IPS-18c (cell line): ENCODE measurements at regions not wholly inside any gene's neighbourhood (a gene's known extent, or its start where the extent isn't known, plus 50 kb on each side); places are given as distances from the start of the nearest gene placed in this dataset.
"Not testable (repeated sequence)": the region's sequence is repeated elsewhere in the genome, so short reads cannot be mapped to it uniquely, and the experiment has no call there.

Experiments used
- H3K4me3 ChIP-seq: 2 replicates; pipeline ENCODE4 v1.7.0; 2013; ENCODE audit warnings: low read depth, mild to moderate bottlenecking, low read length, moderate library complexity; ENCODE audit not compliant: insufficient read depth
- H3K9me3 ChIP-seq: one replicate; pipeline ENCODE4 v1.6.1; 2013; ENCODE audit warnings: mild to moderate bottlenecking, low read length, moderate library complexity; ENCODE audit not compliant: control insufficient read depth, insufficient read depth

DNA sequence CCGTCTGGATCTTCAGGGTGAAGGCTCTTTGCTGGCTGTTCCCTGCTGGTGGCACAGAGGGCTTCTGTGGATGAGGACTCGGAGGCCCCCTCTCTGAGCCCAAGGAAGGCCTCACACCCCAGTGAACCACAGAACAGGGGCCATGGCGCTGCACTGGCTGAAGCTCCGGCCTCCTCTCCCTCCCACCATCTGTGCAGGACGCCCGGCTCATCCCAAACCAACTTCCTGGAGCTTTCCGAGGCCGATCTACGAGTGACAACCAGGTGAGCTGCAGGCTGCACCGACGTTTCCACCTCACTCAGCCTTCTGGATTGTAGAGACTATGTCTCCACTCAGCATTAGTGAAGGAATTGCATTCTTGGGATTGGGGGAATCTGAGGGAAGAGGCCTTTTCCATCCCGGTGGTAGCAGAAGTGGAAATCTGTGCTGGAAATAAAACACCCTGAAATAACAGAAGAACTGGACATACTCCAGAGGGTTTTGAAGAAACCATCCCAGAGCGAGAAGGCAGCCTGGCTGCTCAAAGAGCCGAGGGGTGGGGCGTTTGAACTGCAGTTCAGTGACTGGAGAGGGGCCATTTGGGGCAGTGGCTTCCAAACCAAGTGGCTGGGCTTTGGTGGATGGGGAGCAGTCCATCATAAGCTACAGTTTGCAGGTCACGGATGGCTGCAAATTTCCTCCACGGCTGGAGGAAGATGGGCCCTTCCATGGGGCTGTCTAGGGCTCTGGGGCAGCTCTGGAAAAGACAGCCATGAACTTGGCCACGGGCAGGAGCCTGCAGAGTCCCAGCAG is 120.7 kb upstream of the ZNF469 start:
- not testable (repeated sequence) for H3K4me3 ChIP-seq, H3K9me3 ChIP-seq

DNA sequence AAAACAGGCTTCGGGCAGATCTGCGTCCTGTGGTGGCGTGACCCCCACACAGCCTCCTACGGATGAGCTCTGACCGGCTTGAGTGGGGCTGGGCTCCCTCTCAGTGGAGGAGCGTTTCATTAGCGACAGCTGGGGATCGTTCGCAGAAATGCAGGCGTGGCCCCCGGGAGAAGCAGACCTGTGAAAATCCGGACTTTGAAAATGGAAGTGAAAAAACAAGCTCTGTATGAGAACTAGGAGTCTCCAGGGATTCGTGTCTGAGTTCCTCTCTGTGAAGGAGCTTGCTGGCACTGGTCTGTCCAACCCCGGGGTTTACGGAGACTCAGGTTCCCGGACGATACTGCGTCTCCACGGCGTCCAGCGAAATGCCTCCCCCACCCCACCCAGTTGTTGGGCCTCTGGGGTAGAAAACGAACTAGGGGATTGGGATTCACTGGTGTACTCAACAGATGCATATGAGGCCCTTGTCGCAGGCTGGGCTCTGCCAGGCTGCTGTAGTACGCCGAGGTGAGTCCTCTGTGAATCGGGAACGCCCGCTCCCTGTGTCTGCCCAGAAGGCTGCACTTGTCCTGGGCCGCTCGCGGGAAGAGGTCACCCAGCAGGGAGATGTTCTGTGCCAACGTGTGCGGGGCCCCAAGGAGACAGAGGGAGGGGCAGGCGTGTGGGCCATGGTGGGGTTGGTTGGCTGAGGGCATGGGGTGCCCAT is 119.7 kb upstream of the ZNF469 start:
- not testable (repeated sequence) for H3K4me3 ChIP-seq

DNA sequence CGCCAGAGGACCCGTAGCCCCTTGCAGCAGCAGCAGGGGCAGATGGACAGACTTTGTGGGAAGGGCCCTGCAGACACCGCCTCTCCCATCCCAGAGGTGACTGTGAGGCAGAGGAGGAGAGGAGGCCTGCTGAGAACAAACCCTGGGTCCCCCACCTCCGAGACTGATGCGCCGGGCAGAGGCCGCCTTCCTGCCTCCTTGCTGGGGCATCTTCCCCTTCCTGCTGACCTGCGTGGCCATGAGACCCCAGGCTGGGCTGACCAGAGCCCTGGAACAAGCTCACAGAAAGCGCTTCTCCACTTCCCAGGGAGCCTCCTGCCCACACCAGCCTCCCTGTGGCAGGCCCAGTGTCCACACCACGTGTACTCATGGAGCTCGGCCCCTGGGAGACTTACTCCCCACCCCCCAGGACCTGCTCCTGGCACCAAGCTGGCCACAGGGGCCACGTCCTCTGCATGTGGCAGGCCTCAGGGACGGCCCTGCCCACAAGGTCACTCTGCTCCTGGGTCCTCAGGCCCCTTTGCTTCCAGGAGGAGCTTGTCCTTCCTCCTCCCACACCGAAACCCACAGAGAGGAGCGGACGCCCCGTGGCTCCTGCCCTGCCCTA is 119.0 kb upstream of the ZNF469 start:
- H3K4me3 ChIP-seq, H3K9me3 ChIP-seq: not testable (repeated sequence)

More for the DNA sequence above, 119.7 kb upstream of the ZNF469 start:
- not testable (repeated sequence) for H3K9me3 ChIP-seq

DNA sequence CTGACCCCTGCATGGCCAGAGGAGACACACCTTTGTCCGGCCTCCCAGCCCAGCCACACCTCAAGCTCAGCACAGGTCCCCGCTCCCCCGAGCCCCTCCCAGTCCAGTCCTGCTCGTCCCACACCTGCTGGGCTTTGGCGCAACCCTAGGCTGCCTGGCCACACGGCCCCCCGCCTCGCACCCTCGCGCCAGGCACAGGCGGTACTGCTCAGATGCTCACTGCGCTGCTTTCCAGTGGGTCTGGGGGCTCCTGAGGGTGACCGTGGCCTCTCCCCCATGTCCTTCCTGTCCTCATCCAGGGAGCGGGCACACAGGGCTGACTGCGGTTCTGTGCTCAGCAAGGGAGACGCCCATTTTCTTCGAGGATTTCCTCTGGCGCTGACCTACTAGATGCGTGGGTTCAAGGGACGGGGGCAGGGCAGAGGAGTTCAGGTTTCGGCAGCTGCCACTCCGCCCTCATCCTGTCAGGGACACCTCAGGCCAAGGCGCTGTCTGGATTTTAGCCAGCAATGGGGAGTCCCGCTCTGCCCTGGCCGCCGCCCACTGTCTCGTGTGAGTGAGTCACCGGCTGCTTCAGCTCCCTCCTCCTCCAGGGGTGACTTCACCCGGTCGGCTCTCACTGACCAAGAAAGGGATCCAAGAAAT is 118.0 kb upstream of the ZNF469 start:
- no peak overlapping the region for H3K4me3 ChIP-seq
- H3K9me3 ChIP-seq = no peaks in the 10 kb centered on the region

DNA sequence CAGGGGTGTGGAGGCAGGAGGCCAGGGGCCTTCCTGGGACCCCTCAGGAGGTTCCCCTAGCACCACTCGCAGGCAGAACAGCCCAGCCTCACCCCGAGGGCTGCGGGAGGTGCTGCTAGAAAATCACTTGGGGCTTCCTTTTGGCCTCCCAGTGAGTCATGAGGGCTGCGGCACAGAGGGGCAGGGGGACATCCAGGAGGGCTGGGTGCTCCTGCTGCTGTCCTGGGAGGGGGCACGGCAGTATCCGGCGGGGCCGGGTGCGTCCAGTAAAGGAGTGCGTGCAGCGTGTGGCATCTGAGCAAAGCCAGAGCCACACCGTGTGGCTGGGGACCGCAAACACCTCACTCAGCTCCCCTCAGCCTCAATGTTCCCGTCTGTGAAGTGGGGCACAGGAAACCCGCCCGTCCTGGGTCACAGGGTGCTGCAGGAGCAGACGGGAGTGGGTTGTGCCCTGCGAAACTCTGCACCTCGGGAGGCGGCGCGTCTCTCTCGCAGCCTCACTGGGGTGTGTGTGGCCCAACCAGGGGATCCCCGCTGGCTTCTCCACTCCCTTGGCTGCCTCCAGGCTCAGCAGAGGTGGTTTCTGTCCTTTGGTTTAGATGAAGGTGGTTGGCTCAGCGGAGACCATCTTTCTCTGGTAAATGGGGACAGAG is 117.3 kb upstream of the ZNF469 start:
- not testable (repeated sequence) for H3K9me3 ChIP-seq, H3K4me3 ChIP-seq

DNA sequence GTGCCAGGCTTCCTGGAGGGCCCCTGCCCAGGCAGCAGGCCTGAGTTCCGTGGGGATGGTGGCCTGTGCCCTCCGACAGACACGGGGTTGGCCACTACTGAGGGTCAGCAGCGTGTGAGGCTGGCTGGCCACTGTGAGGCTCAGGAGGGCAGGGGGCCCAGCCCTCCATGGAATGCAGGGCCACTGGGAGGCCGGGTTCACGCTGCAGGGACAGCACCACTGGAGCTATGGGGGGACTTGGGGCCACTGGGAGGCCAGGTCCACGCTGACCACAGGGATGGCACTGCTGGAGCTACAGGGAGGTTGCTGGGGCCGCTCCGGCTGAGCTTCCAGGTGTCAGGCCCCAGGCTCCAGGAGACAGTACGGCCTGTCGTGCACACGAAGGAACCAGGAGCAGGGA is 116.7 kb upstream of the ZNF469 start:
- not testable (repeated sequence) for H3K4me3 ChIP-seq, H3K9me3 ChIP-seq

DNA sequence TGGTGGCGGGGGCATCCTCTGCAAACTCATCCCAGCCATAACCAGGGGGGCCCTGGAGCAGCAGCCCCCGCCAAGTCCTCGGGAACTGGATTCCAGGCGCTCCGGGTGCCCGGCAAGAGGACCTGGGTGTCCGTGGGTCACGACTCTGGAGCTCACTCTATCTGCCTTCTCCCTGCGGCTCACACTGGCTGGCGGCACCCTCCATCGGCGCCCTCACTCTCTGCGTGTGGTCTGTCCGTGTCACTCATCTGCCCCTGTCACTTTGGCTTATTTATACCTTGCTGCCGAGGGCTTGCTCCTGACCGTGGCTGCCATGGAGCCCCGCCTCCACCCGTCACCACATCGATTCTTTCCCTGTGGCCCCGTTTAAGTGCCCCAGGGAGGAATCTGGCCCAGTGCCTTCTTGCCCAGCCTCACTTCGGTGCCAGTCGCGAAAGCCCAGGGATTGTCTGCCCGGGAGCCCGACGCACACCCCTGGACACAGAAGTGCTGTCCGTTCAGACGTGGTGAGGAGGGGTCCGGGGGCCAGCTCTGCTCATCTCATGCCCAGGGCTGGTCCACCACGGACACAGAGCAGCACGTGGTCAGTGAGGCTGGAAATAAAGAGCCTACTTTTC is 115.7 kb upstream of the ZNF469 start:
- not testable (repeated sequence) for H3K9me3 ChIP-seq, H3K4me3 ChIP-seq

DNA sequence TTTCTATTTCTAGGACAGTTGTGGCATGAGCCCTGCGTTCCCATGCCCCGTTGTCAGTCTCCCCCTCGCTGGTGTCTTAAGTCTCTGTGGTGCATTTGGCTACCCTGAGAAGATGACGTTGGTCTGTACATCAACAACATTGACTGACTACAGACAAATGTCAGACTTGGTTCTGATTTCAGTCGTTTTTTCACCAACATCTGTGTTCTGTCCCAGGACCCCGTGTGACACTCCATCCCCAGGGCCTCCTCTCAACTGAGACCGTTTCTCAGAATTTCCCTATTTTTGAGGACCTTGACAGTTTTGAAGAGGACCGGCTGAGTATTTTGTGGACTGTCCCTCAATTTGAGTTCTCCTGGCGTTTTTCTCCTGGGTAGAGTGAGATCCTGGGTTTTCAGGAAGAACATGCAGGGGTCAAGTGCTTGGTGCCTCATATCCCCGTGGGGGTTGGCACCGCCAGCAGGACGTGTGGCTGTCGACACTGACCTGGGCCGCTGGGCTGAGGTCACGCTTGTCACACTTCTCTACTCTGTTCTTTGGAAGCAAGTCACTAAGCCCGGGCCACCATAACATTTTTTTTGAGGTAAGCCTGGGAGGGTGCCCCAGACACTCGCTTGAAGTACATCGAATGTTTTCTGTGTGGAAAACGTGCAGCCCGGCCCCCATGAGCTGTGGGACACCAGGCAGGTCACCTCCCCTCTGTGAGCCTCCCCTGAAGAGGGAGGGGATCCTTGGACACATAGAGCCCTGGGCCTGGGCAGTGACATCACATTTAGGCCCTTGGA is 114.4 kb upstream of the ZNF469 start:
- not testable (repeated sequence) for H3K4me3 ChIP-seq, H3K9me3 ChIP-seq

DNA sequence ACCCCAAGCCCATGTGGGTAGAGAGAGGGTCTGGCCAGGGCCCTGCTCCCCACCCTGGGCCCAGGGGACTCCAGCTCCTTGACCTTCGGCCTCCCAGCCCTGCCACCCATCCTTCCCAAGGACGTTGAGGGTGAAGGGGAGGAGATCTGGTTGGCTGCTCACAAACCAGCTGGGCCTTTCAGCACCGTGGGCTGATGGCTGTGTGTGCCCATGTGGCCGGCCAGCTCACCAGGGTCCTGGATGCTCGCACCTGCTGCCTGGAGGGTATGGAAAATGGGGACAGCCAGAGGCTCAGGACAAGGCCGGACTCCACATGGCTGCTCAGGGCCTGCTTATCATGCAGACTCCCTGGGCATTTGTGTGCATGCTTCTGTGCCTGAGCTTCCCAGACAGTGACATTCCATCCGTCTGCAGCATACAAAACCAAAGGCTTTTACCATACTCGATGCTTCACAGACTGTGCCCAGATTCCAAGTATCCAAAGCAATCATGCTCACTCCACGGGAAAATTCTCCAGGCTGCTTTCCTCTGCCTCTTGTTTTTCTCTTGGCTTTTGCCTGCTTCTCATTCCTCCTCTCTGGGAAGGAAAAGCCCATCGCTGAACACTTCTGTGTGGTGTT is 112.5 kb upstream of the ZNF469 start:
- not testable (repeated sequence) for H3K4me3 ChIP-seq

DNA sequence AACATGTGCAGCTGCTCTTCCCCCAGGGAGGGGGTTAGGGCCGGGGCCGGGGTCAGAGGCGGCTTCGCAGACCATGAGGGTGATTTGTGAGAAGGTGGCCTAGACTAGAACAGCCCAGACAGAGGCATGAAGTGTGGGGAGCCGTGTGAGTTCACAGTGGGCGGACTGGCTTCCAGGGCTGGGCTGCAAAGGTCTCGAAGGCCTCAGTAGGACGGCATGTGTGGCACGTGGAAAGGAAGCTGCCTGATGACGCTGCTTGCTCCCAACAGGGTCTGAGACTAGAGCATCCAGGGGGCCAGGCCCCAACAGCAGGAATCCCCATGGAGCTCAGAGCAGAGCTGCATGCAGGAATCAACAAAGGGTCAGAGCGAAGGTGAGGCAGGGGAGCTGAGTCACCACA is 111.5 kb upstream of the ZNF469 start:
- not testable (repeated sequence) for H3K9me3 ChIP-seq, H3K4me3 ChIP-seq

More for the DNA sequence above, 112.5 kb upstream of the ZNF469 start:
- H3K9me3 ChIP-seq = not testable (repeated sequence)

DNA sequence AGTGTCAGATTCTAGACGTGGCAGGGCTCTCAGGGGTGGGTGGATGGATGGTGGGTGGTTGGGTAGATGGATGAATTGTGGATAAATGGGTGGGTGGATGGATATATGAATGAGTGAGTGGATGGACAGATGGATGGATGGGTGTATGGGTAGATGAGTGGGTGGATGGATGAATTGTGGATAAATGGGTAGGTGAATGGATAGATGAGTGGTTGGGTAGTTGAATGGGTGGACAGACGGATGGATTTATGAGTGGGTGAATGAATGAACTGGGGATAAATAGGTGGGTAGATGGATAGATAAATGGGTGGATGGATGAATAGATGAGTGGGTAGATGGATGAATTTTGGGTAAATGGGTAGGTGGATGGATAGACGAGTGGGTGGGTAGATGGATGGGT is 111.0 kb upstream of the ZNF469 start:
- H3K9me3 ChIP-seq, H3K4me3 ChIP-seq: not testable (repeated sequence)

DNA sequence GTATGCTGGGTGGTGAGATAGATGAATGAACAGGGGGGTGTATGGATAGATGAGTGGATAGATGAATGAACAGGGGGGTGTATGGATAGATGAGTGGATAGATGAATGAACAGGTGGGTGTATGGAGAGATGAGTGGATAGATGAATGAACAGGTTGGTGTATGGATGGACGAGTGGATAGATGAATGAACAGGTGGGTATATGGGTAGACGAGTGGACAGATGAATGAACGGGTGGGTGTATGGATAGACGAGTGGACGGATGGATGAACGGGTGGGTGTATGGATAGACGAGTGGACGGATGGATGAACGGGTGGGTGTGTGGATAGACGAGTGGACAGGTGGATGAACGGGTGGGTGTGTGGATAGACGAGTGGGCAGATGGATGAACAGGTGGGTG is 110.3 kb upstream of the ZNF469 start:
- not testable (repeated sequence) for H3K9me3 ChIP-seq, H3K4me3 ChIP-seq

DNA sequence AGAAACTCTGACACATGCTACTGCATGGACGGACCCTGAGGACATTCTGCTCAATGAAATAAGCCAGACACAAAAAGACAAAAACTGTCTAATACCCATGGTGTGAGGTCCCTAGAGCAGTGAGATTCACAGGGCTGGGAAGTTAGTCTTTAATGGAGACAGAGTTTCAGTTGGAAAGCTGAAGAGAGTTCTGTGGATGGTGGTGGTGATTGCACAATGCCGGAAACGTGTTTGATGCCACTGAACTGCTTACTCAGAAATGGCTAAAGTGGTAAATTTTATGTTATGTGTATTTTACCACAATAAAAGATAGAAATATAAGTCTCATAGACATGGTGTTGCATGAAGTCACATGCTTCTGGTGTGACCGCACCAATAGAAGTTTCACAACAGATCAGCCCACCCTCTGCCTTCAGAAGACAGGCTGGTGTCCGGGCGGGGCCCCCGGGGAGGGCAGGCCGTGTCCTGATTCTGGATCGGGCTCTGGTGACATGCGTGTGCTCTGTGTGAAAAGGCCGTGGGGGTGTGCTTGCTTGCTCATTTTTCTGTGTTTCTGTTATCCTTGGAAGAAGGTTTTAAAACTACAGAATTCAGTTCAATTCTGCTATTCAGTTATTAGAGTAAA is 108.5 kb upstream of the ZNF469 start:
- not testable (repeated sequence) for H3K4me3 ChIP-seq, H3K9me3 ChIP-seq

DNA sequence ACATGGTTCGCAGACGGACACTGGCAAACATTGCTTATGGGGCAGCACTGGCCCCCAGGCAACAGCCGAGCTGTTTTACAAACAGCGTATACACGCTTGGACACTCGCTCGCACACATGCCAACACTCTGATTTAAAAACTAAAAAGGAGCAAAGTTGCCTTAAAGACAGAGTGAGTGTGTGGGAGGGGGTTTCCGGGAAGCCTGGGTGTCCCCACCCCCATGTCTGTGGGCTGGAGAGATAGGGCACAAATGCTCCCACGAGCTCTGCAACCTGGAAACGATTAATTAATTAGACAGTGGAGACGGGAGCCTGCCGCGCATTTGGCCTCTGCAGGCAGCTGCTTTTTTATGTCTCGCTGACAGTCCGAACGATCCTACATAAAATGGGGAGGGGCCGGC is 107.9 kb upstream of the ZNF469 start:
- Histone ChIP-seq H3K9me3 (peaks cover 5% of the 10 kb centered on the region), H3K4me3 (no peak overlapping the region)

DNA sequence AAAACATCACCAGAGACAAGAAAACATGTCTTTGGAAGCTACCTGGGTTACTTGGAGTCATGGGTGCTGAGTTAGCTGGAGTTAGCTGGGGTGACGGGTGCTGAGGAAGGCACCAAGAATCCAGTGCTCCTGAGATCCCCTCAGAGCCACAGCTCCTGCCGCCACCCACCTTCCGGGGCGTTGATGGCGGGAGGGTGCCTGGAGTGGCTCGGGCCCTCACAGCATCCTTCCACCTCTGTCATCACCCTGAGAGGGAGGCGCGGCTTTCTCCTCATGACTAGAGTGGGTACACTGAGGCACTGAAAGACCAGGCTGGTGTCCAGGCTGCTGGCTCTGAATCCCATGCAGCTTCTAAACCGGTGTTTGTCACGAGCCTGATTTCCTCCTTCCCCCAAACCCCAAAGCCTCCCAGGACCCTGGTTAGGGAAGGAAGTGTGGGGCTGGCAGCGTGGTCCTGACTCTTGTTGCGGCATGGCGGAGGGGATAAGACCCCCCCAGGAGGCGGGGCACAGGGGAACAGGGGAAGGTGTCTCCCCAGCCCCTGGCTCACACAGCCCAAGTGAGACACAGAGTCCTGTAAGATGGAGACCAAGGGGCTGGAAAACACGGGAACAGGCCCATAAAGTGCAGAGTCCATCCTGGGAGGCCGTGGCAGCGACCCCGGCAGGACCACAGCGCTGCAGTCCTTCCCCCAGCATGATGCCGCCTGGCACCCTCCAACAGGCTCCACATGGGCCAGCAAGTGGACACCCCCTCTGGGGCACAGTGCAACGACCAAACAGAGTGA is 107.2 kb upstream of the ZNF469 start:
- H3K9me3 ChIP-seq, H3K4me3 ChIP-seq: not testable (repeated sequence)
